Colonic mucosa (tissue), 4 donors: ENCODE measurements at regions not wholly inside any gene's neighbourhood (a gene's known extent, or its start where the extent isn't known, plus 50 kb on each side); places are given as distances from the start of the nearest gene placed in this dataset.

Experiments used
- DNase-seq: peaks from one replicate; pipeline ENCODE4 v3.0.0-alpha.2; 2020
- H3K27ac ChIP-seq: fragments of 200-600 bp; one replicate; pipeline ENCODE4 v1.8.0; 2021
- H3K27me3 ChIP-seq: fragments of 200-600 bp; one replicate; pipeline ENCODE4 v1.8.0; 2021
- H3K36me3 ChIP-seq: fragments of 200-600 bp; one replicate; pipeline ENCODE4 v1.8.0; 2021
- H3K4me1 ChIP-seq: fragments of 200-600 bp; one replicate; pipeline ENCODE4 v1.8.0; 2021; ENCODE audit warnings: mild to moderate bottlenecking
- H3K4me3 ChIP-seq: fragments of 200-600 bp; one replicate; pipeline ENCODE4 v1.8.0; 2021
- H3K9ac ChIP-seq, 2 donors: one replicate each; pipeline ENCODE4 v1.7.0; 2013; ENCODE audit warnings: control low read depth in 2 of 2, low read depth in 2 of 2, low read length in 2 of 2
- H3K9me3 ChIP-seq: fragments of 200-600 bp; one replicate; pipeline ENCODE4 v1.8.0; 2021
- CTCF ChIP-seq: fragments of 200-600 bp; IDR thresholded peaks from one replicate; pipeline ENCODE4 v1.8.0; 2022; ENCODE audit warnings: antibody characterized with exemption, mild to moderate bottlenecking
- intact Hi-C: fragments of 100-400 bp; cut with DNase I; formaldehyde crosslinking; loops from one replicate; pipeline ENCODE4 v1.14.1; 2022
- donor health status: healthy.
- donor health status: DM: no; HTN: no; CAD: no.
- donor health status: DM: no; HTN: no; CAD: no.

- Histone ChIP-seq H3K4me1 (no peaks in the 10 kb centered on the region), H3K9me3 (no peaks in the 10 kb centered on the region), H3K27ac (no peak overlapping the region), H3K4me3 (no peak overlapping the region), H3K27me3 (no peaks in the 10 kb centered on the region), H3K9ac (no peak overlapping the region), H3K36me3 (no peaks in the 10 kb centered on the region)
- intact Hi-C loops, result no loop called here
- no peak for TF ChIP-seq CTCF
- no peak for DNase-seq
These were observed 614.7 kb upstream of the ST8SIA4 start for GRCh38 chr5:101517795-101518194.

DNA sequence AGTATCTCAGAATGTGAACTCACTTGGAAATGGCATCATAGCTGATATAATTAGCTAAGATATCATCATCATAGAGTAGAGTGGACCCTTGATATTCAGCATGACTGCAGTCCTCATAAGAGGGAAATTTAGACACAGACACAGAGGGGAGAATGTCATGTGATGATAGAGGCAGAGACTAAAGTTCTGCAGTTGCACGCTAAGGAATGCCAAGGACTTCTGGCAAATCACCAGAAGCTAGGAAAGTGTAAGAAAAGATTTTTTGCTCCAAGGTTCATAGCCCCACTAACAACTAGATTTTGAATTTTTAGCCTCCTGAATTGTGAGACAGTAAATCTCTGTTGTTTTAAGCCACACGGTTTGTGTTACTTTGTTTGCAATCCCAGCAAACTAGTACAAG is 612.6 kb upstream of the ST8SIA4 start:
- Histone ChIP-seq H3K9ac (no peak overlapping the region), H3K4me3 (no peak overlapping the region), H3K36me3 (no peaks in the 10 kb centered on the region), H3K27me3 (no peaks in the 10 kb centered on the region), H3K4me1 (no peaks in the 10 kb centered on the region), H3K27ac (no peak overlapping the region), H3K9me3 (no peaks in the 10 kb centered on the region)
- intact Hi-C loops, result no loop called here
- no peak for TF ChIP-seq CTCF
- DNase-seq, result no peak

- no peak for TF ChIP-seq CTCF
- Histone ChIP-seq H3K36me3 (no peaks in the 10 kb centered on the region), H3K4me1 (no peaks in the 10 kb centered on the region), H3K27me3 (no peaks in the 10 kb centered on the region), H3K9me3 (no peaks in the 10 kb centered on the region), H3K9ac (no peak overlapping the region), H3K4me3 (no peak overlapping the region), H3K27ac (no peak overlapping the region)
- DNase-seq, result no peak
- intact Hi-C loops, result no loop called here
These were observed 602.9 kb upstream of the ST8SIA4 start for GRCh38 chr5:101505891-101506570.

DNA sequence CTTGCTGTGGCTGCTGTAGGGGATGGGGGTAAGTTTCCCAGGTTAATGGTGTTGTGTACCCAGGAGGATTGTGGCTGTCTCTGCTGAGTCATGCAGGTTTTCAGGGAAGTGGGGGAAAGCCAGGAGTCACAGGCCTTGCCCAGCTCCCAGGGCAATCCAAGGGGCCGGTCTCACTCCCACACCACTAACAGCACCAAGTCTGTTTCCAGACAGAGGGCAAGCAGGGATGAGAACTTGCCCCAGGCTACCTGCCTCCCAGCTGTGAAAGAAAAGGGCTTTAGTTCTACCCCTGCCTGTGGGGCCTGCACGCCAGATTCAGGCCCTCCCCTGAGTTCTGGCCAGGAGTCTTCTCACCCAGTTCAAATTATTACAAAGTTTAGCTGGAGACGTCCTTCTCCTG is 579.8 kb upstream of the ST8SIA4 start:
- no peak overlapping the region for H3K4me3 ChIP-seq
- H3K4me1 ChIP-seq, result no peaks in the 10 kb centered on the region
- H3K9me3 ChIP-seq, result no peaks in the 10 kb centered on the region
- H3K36me3 ChIP-seq, result no peaks in the 10 kb centered on the region
- TF ChIP-seq CTCF, result no peak
- intact Hi-C loops, result no loop called here
- no peaks in the 10 kb centered on the region for H3K27me3 ChIP-seq
- DNase-seq, result no peak
- no peak overlapping the region for H3K27ac ChIP-seq
- no peak overlapping the region for H3K9ac ChIP-seq

GRCh38 chr5:101473483-101473882 is 570.4 kb upstream of the ST8SIA4 start:
- no peak for TF ChIP-seq CTCF
- no peaks in the 10 kb centered on the region for H3K4me1 ChIP-seq
- no peak overlapping the region for H3K4me3 ChIP-seq
- no peak overlapping the region for H3K9ac ChIP-seq
- intact Hi-C loops, result no loop called here
- H3K9me3 ChIP-seq, result no peaks in the 10 kb centered on the region
- H3K36me3 ChIP-seq, result no peaks in the 10 kb centered on the region
- no peaks in the 10 kb centered on the region for H3K27me3 ChIP-seq
- no peak for DNase-seq
- no peak overlapping the region for H3K27ac ChIP-seq
